Fibroblast of lung (primary cell): ENCODE measurements at regions not wholly inside any gene's neighbourhood (a gene's known extent, or its start where the extent isn't known, plus 50 kb on each side); places are given as distances from the start of the nearest gene placed in this dataset.

Source experiments
- DNase-seq, 2 donors: peaks; one replicate each; pipeline versions ENCODE4 v3.0.0 to v3.0.0-alpha.2; 2010; ENCODE audit warnings: low read depth in 2 of 2
- H2AFZ ChIP-seq: 2 replicates; pipeline ENCODE4 v1.5.1; 2012; ENCODE audit warnings: low read length, control low read depth, inconsistent platforms
- H3K27ac ChIP-seq: 2 replicates; pipeline ENCODE4 v1.5.1; 2011; ENCODE audit warnings: low read length, control low read depth; ENCODE audit not compliant: insufficient read depth
- H3K27me3 ChIP-seq: 2 replicates; pipeline ENCODE4 v1.5.1; 2011; ENCODE audit warnings: mild to moderate bottlenecking, low read length; ENCODE audit not compliant: control insufficient read depth, insufficient read depth
- H3K36me3 ChIP-seq: 2 replicates; pipeline ENCODE4 v1.5.1; 2011; ENCODE audit warnings: low read length; ENCODE audit not compliant: control insufficient read depth, insufficient read depth
- H3K4me1 ChIP-seq: 2 replicates; pipeline ENCODE4 v1.5.1; 2011; ENCODE audit warnings: low read length; ENCODE audit not compliant: control insufficient read depth, insufficient read depth; ENCODE audit errors: extremely low read depth
- H3K4me2 ChIP-seq: 2 replicates; pipeline ENCODE4 v1.5.1; 2011; ENCODE audit warnings: low read length, control low read depth; ENCODE audit not compliant: insufficient read depth; ENCODE audit errors: extremely low read depth
- H3K4me3 ChIP-seq, 4 experiments: fragments of 200-600 bp in 1 of 4; sonication (generic) in 1 of 4; replicated peaks in 1 of 4; 2 replicates each; pipeline ENCODE4 v1.5.1; 2011 to 2016; ENCODE audit warnings: low read length in 4 of 4, low read depth in 3 of 4, mild to moderate bottlenecking in 3 of 4, control low read depth in 2 of 4, inconsistent platforms in 1 of 4, mixed read lengths in 1 of 4; ENCODE audit not compliant: insufficient read depth in 1 of 4; ENCODE audit errors: control extremely low read depth in 1 of 4
- H3K79me2 ChIP-seq: 2 replicates; pipeline ENCODE4 v1.5.1; 2012; ENCODE audit warnings: mild to moderate bottlenecking, low read length, inconsistent platforms; ENCODE audit not compliant: control insufficient read depth, insufficient read depth
- H3K9ac ChIP-seq: 2 replicates; pipeline ENCODE4 v1.5.1; 2011; ENCODE audit warnings: mild to moderate bottlenecking, low read length, control low read depth; ENCODE audit not compliant: insufficient read depth
- H3K9me3 ChIP-seq: 2 replicates; pipeline ENCODE4 v1.5.1; 2012; ENCODE audit warnings: low read depth, low read length; ENCODE audit not compliant: control insufficient read depth, insufficient read depth
- H4K20me1 ChIP-seq: 2 replicates; pipeline ENCODE4 v1.5.1; 2011; ENCODE audit warnings: low read length; ENCODE audit not compliant: control insufficient read depth, insufficient read depth; ENCODE audit errors: extremely low read depth
- EZH2 ChIP-seq: IDR thresholded peaks from 2 replicates; pipeline ENCODE4 v1.5.1; 2012; ENCODE audit warnings: low read length, control low read depth, mild to moderate bottlenecking; ENCODE audit errors: missing control alignments
- TF ChIP-seq, protein P1 (sequence below), 2 donors: IDR thresholded peaks in 1 of 2; conservative IDR thresholded peaks in 1 of 2; 1 replicate in 1 of 2; 2 replicates in 1 of 2; pipeline ENCODE4 v1.5.1; 2011 to 2012; ENCODE audit warnings: low read length in 2 of 2, control low read depth in 1 of 2, inconsistent platforms in 1 of 2, low read depth in 1 of 2, mild to moderate bottlenecking in 1 of 2

DNA sequence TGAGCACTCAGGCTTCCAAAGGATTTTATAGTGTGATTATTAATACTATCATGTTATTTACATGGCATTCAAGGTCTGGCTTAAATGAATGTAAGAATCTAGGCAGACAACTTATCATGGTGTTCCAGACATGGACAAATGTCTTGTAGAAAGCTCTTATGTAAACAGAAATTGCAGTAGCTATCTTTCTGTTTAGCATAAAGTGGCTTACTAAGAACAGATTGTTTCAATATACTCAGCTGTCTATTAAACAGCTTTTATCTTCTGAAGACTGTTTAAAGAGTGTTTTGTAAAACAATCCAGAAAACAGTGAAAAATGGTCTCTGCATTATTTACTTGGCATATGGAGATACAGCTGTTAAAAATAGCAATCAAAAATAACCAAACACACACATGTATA lies 1061.8 kb upstream of the SEL1L start:
- TF ChIP-seq, protein P1, sequence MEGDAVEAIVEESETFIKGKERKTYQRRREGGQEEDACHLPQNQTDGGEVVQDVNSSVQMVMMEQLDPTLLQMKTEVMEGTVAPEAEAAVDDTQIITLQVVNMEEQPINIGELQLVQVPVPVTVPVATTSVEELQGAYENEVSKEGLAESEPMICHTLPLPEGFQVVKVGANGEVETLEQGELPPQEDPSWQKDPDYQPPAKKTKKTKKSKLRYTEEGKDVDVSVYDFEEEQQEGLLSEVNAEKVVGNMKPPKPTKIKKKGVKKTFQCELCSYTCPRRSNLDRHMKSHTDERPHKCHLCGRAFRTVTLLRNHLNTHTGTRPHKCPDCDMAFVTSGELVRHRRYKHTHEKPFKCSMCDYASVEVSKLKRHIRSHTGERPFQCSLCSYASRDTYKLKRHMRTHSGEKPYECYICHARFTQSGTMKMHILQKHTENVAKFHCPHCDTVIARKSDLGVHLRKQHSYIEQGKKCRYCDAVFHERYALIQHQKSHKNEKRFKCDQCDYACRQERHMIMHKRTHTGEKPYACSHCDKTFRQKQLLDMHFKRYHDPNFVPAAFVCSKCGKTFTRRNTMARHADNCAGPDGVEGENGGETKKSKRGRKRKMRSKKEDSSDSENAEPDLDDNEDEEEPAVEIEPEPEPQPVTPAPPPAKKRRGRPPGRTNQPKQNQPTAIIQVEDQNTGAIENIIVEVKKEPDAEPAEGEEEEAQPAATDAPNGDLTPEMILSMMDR (conservative IDR thresholded peaks at IDR 0.05 in 1 of 2, IDR thresholded peaks at IDR 0.05 in 1 of 2; ENCODE audit: low read depth in 1 of 2, low read length in 2 of 2): no peak
- no peak for TF ChIP-seq EZH2
- Histone ChIP-seq H3K4me3 (no peak overlapping the region), H3K27me3 (no peaks in the 10 kb centered on the region), H3K9ac (no peak overlapping the region), H3K27ac (no peak overlapping the region), H4K20me1 (no peaks in the 10 kb centered on the region), H3K4me2 (no peak overlapping the region), H3K4me1 (no peaks in the 10 kb centered on the region), H3K79me2 (no peaks in the 10 kb centered on the region), H3K9me3 (no peaks in the 10 kb centered on the region), H2AFZ (no peak overlapping the region), H3K36me3 (no peaks in the 10 kb centered on the region)
- no peak for DNase-seq

DNA sequence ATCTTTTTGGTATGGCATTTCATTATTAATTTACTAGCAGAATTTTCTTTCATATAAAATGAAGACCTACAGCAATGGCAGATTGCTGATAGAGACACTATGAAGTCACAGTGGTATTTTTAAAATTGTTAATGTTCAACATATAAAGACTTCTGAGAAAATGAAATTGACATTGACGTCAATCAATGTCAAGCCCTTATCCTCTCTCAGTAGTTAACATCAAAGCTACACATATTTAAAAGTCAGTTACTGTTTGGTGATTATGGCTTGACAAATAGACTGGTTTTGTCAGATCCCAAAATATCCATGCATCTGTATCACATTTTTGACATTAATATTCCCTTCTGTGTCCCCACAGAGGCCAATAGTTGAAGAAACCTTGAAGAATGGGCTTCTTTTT lies 1069.1 kb upstream of the SEL1L start:
- Histone ChIP-seq H3K27me3 (no peaks in the 10 kb centered on the region), H3K9ac (no peak overlapping the region), H3K4me1 (no peaks in the 10 kb centered on the region), H3K36me3 (no peaks in the 10 kb centered on the region), H3K4me3 (no peak overlapping the region), H4K20me1 (no peaks in the 10 kb centered on the region), H3K4me2 (no peak overlapping the region), H3K9me3 (no peaks in the 10 kb centered on the region), H2AFZ (no peak overlapping the region), H3K27ac (no peak overlapping the region), H3K79me2 (no peaks in the 10 kb centered on the region)
- DNase-seq: no peak
- TF ChIP-seq, protein P1 (conservative IDR thresholded peaks at IDR 0.05 in 1 of 2, IDR thresholded peaks at IDR 0.05 in 1 of 2; ENCODE audit: low read depth in 1 of 2, low read length in 2 of 2): no peak
- TF ChIP-seq EZH2: no peak

DNA sequence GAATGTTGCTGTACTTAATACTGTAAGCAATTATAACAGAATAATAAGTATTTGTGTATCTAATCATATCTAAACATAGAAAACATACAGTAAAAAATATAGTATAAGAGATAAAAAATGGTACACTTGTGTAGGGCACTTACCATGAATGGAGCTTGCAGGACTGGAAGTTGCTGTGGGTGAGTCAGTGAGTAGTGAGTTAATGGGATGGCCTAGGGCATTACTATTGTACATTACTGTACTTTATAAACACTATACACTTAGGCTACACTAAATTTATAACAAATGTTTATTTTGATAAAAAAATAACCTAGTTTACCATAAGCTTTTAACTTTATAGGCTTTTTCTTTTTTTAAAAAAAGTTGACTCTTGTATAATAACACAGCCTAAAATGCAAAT lies 1071.2 kb upstream of the SEL1L start:
- no peak overlapping the region for H3K9ac ChIP-seq
- H3K4me3 ChIP-seq: no peak overlapping the region
- H3K4me1 ChIP-seq: no peaks in the 10 kb centered on the region
- no peaks in the 10 kb centered on the region for H3K79me2 ChIP-seq
- no peaks in the 10 kb centered on the region for H3K36me3 ChIP-seq
- H3K27me3 ChIP-seq: no peaks in the 10 kb centered on the region
- H2AFZ ChIP-seq: no peak overlapping the region
- TF ChIP-seq, protein P1 (conservative IDR thresholded peaks at IDR 0.05 in 1 of 2, IDR thresholded peaks at IDR 0.05 in 1 of 2; ENCODE audit: low read depth in 1 of 2, low read length in 2 of 2): no peak
- TF ChIP-seq EZH2: no peak
- no peak overlapping the region for H3K4me2 ChIP-seq
- H4K20me1 ChIP-seq: no peaks in the 10 kb centered on the region
- DNase-seq: no peak
- no peaks in the 10 kb centered on the region for H3K9me3 ChIP-seq
- H3K27ac ChIP-seq: no peak overlapping the region
